HS-5 (cell line): ENCODE measurements at regions not wholly inside any gene's neighbourhood (a gene's known extent, or its start where the extent isn't known, plus 50 kb on each side); places are given as distances from the start of the nearest gene placed in this dataset.

Source experiments
- DNase-seq: peaks from one replicate; pipeline ENCODE4 v3.0.0-alpha.2; 2012; ENCODE audit warnings: low read depth

DNA sequence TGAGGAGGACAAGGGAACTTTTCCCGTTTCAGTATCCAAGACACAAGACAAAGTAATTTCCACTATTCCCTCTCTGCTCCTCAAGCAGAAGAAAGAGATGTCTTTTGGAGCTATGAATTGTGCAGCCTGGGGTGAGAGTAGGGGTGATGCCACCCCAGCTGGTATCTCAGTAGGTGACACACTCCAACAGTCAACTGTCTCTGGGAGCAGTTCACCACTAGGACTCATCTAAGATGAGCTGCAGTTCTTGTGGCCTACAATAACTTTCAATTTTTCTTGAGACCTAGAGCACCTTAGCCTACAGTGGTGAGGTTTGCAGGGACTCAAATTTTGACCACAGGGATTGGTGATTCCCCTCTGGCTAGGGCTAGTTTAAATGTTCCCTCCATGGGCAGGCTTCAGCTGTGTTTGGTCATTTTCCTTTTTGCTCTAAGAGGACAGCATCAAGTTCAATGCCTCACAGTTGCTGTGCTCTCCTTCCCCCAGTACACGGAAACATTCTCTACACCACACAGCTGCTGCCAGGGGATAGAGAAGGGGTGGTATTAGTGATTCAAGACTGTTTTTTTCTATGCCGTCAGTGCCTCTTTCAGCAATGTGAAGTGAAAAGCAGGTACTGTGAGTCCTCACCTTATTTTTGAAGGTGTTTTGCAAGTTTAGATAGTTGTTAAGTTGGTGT is 278.6 kb upstream of the RORB start:
- DNase-seq, result no peak

DNA sequence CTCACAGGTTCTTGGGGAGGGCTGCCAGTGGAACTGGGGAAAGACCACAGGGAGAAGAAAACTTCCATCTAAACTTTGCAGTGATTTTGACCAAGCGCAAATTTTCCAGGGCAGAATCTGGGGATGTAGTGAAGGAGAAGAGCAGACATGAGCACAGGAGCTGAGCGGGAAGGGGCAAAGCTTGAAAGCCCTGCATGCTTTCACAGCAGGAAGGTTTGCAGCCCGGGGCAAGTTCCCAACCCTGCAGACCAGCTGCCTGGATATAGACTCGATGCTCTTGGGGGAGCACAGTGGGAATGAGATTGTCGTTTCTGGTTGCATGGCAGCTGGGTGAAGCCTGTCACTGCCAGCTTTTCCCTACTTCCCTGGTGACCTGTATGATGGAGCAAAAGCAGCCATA is 276.8 kb upstream of the RORB start:
- DNase-seq, result no peak

DNA sequence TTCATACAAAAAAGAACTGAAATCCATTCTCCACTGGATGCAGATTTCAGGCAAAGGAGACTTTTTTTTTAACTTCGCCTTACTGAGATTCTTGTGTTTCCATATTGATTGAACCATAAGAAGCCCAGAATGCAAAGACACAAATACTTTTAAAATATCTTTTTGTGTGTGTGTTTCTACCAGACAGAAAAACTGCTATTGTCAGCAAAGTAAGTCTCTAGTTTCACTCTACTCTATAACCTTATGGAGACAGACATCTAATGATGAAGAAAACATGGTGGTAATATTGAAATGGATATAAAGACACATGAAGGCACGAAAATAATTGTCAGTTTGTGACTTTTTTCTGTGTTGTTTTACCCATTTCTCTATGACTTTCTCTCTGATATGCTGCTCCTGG is 260.3 kb upstream of the RORB start:
- DNase-seq, result no peak

DNA sequence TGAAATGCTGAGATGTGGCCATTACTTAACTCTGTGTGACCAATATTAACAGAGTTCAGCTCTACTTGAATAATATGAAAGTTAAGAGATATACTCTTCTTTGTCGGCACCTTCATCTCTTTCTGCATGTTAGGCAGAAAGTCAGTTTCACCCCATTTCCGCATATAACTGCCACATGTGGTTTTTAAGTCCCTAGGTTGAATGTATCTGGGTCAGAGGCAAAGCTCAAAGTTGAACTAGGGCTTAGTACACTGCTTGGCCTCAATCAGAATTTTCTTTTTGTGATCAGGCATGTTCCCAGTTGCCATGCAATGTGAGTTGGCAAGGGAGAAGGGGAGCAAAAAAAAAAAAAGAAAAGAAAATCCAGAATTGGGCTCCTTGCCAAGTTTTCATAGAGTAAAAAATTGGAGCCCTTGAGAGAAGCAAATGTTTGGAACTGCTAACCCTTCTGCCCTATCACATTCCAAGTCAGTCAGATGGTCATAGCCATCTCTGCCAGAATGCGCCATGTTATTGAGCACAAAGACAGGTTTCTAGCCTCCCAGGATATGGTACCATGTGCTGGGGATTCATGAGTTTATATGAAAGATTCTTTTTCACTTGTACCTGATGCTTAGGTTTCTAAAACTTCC is 251.2 kb upstream of the RORB start:
- no peak for DNase-seq

DNA sequence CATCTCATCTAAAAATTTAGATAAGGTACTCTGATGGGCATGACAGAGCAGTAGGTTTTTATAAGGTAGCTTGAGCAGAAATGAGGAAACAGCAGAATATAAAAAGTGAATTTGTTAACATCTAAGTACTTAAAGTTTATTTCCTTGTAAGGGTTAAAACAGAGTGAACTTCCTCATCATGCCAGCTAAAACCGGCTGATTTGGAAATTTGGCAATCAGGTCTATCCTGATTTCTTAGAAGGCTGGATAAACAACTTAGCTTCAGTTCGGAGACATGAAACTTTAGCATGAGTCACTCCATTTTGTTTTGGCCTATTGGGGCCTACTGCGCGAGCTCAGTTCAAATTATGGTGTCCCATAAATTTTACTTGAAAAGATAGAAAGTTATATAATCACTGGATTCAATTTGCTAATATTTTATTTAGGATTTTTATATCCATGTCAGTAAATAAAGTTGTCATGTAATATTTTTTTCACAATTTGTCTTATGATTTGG is 241.6 kb upstream of the RORB start:
- no peak for DNase-seq

DNA sequence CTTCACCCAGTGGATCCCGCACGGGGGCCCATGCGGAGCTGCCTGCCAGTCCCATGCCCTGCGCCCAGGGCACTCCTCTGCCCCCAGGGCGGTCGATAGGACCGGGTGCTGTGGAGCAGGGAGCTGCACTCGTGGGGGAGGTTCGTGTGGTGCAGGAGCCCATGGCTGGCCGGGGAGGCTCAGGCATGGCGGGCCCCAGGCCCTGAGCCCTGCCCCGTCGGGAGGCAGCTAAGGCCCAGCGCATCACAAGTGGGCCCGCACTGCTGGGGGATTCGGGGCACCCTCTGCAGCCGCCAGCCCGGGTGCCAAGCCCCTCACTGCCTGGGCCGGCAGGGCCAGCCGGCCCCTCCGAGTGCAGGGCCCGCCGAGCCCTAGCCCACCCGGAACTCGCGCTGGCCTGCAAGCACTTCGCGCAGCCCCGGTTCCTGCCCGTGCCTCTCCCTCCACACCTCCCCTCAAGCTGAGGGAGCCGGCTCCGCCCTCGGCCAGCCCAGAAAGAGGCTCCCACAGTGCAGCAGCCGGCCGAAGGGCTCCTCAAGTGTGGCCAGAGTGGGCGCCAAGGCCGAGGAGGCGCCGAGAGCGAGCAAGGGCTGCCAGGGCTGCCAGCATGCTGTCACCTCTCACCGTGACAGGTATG is 221.1 kb upstream of the RORB start:
- DNase-seq, result no peak

DNA sequence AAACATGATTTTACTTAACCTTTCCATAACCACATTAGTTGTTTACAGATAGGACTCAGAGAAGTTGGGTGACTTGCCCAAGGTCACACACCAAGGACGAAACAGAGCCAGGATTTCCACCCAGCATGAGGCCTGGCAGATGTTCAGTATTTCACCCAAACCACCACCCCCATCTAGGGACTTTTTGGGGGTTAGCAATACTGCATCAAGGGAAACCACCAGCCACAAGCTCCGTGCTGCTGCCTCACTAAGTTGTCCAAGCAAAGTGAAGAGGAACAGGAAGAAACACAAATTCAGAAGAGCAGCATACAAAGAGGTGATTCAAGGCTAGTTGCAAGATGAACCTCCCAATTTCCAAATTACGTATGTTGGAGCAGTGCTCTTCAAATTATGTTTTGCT is 219.6 kb upstream of the RORB start:
- no peak for DNase-seq

DNA sequence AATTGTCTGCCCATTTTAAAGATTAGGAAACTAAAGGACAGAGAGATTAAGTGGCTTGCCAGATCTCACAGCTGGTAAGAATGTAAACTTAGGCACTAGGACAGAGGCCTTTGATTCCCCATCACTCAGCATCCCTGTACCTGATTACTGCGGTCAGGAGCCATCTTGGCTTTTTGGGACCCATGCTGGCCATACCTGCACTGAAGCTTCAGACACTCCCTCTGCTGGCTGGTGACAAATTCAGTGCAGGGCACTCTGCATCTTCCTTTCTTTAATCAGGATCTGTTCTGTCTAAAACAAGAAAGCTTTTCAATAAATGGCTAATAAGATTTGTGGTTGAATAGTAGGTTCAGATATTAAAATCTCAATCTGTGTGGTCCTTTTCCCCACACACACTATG is 215.5 kb upstream of the RORB start:
- DNase-seq, result no peak

DNA sequence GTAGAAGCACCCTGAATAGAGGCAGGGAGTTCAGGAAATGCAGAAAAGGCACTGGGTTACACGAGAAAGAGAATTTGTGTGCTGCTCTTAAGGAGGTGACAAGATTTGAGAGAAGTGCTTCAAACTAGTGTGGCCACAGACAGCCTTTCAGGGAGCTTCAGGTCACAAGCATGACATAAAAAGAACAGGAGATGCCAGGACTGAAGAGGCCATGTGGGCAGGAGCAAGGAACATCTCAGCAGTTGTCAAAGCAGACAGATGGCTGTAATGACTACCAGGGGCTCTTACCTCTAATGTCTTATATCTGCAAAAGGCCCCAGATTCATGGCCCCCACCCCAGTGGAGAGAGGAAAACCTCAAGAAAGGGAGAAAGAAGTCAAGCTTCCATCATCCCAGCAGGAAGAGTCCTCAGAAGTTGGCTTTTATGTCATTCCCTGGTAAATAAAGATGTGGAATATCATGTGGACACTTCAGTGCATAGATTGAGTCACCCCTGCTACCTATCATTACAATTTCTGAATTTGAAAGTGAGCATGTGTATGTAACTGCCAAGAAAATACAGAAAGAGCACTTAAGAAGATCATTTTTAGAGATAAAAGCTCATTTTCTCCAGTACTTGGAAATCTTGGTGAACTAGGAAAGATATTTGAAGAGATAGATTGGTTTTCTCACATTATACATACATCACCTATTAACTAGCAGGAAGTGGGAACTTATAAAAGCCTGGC is 214.4 kb upstream of the RORB start:
- no peak for DNase-seq

DNA sequence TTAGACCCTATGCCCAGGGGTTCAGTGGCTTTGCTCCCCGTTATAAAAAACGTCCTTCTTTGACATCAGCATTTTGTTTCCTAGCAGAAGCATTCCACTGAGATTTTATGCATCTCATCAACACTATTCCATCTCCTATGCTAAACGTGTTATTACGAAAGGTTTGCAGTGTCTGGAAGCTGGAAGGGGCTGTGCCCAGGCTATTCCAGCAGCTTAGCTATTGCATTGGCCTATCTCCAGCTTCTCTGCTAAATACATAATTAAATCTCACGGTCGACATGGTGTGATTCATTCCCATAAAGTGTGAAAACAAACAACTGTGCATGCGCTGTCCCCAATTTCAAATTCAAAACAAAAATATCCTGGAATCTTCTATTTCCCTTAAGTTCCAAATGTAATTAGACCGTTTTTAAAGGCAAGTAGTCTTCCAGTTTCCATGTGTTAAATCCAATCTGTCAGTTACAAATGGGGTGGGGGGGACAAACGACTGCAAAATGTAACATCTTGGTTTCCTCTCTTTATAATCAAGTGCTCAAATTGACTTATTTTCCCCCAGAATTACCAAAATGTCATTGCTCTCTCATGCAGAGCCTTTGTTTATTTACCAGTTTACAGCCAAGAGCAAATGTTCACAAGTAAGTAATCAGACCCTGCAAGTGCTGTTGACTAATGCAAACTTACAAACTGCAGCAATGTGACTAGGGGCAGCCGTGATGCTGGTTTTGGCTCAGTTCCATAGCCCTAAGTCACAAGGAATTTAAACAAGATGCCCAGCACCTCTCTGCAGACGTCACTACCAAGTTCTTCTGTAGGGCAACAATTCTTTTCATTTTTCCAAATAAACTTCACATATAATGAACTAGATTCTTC is 212.3 kb upstream of the RORB start:
- no peak for DNase-seq

DNA sequence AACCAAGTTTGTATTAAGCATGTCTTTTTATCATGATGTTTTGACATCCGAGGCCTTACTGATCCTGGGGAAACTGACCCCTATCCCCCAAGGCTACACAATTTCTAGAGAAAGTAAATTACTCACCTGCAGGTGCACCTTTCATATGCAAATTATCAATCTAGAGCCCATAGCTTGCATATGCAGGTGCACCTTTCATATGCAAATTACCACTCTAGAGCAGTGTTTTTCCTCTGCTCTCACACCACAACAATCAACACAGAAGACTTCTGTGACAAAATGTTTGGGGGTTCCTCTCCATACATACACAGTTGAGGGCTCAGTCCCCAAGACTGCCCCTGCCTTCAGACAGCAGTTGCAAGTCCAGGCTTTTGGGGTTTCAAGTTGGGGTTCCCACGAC is 203.7 kb upstream of the RORB start:
- no peak for DNase-seq

DNA sequence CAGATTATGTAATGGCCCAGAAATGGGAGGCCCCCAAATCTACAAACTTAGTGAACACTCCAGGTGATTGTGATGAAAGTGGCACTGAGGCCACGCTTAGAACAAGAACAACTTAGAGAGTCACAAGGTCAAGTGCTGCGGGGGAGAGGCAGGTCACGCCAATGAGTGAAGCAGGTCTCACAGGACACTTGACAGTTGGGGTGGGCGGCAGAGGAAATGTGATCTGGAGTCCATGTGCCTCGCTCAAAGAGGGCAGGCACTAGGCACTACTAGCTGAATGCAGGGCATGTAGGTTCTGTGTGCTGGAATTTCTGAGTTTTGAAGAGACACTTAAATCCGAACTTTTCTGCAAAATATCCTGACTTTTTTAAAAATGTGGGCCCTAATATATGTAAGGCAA is 193.2 kb upstream of the RORB start:
- DNase-seq, result no peak

DNA sequence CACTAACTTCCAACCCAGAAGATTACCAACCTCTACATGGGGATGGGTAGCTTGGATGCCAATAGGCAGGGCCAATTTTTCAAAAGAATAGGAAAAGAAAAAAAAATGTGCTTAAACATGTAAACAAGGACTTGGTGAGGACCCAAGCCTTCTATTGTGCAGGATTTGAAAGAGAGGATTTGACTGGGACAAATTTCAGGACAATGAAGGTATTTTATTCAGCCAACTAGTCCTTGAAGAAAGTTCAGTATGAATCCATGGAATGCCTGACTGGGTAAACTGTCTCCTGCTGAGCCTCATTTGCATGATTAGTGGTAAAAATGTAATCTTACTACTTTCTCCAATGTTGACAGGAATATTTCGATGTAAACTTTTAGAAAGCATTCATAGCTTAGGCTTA is 192.5 kb upstream of the RORB start:
- no peak for DNase-seq

DNA sequence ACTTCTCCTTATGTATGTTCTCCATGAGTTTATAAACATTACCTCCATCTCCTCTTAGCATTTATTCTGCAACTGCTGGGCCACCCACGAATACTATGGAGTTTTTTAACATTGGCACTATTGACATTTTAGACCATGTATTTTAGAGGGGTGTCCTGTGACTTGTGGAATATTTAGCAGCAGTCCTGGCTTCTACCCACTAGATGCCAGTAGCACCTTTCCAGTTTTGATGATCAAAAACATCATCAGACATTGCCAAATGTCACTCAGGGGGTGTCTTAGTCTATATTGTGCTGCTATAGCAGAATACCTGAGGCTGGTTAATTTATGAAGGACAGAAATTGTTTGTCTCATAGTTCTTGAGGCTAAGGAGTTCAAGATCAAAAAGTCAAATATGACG is 187.5 kb upstream of the RORB start:
- no peak for DNase-seq

DNA sequence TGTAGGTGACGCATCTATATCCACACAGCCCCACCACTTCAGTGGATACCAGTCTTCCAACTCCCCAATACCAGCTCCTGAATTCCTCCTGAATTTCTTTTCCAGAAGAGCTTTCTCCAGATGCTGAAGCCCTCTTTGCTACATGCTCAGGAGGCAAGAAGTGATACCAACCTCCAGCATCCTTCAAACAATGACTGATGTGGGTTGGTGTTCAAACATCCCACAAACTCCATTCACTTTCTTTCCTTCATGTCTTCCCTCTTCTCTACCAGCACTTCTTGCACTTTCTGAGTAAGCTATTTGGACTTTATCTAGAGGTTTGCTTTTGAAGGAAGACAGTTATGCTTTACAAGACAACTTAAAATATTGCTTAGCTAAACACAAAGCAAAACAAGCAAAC is 179.9 kb upstream of the RORB start:
- no peak for DNase-seq

DNA sequence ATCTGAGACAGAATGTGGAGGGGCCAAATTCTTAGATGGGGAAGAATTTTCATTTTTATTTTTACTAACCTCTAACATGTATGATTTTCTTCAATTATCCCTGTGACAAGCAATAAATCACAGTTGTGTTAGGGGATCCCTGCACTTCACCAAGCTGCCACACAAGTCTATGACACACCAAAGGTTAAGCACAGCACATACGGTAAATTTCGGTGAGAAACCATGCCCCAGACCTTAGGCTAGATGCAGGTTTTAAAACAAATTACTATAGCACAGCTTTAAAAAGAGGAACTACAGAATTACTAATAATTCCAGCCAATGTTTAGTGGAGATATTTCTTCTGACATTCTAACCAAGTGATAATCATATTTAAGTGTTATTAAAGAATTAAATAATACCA is 175.7 kb upstream of the RORB start:
- DNase-seq, result no peak

DNA sequence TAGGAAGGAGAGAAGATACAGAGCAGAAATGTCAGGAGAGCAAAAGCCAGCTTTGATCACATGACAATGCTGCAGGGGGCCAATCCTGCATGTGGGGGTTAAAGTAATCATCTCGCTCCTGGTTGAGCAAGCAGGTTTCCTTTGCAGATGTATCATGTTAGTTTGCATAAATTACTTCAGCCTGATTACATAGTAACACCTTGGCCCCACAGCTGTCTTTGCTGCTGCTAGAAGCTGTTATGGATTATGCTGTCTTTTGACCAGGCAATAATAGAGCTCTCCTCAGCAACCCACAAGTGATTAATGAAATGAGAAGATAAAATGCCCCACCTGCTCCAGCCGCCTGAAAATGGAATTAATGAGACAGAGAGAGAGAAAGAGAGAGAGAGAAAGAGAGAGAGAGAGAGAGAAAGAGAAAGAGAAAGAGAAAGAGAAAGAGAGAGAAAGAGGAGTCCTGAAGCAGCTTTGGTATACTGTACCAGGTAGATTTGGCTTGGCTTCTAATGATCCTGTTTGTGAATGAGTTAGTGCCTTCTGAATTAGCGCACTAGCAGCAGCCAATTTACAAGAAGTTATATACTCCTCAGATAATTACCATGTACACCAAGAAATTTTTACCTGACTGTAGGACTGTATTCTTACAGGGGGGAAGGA is 174.3 kb upstream of the RORB start:
- DNase-seq, result no peak

DNA sequence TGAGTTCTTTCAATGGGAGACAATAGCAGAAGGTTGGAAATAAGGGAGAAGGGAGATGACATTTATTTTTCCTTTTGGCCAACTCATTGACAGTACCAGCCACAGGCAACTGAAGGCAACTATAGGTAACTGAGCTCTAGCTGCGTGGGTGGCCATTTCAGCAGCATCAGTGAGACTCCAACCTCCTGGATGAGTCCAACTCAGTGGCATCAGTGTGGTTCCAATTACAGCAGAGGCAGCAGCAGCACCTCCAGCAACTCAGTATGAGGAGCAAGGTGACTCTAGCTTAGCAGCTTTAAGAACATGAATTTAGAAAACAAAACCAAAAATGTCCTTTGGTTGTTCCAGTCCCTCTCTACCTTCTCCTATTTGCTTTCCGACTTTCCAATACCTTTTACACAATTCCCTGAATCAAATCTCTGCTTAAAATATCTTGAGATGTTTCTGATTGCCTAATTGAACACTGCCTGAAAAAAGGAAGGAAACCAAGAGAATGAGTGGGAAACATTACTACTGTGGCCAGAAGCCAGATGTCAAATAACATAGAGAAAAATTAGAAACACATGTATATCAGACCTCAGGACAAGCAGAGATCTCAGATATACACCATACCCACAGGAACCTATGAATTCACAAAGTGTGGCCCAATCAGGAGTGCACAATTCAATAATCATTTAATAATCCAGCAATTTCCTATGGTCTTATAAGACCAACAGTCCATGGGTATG is 166.5 kb upstream of the RORB start:
- DNase-seq, result no peak

DNA sequence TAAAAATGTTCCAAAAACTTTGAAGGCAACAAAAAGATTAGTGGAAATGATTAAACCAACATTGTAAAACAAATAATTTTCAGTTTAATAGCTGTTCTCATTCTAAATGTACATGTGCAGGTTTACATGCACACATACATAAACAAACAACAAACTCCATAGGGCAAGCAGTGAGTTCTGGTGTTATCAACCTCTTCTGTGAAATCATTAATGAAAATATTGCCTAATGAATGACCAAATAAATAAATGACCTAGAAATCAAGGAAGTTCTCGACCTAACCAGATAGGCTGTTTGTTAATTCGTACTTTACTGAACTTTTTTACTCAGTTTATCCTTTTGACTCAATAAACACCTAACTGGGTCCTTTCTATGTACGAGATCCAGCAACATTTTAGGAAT is 165.5 kb upstream of the RORB start:
- no peak for DNase-seq

DNA sequence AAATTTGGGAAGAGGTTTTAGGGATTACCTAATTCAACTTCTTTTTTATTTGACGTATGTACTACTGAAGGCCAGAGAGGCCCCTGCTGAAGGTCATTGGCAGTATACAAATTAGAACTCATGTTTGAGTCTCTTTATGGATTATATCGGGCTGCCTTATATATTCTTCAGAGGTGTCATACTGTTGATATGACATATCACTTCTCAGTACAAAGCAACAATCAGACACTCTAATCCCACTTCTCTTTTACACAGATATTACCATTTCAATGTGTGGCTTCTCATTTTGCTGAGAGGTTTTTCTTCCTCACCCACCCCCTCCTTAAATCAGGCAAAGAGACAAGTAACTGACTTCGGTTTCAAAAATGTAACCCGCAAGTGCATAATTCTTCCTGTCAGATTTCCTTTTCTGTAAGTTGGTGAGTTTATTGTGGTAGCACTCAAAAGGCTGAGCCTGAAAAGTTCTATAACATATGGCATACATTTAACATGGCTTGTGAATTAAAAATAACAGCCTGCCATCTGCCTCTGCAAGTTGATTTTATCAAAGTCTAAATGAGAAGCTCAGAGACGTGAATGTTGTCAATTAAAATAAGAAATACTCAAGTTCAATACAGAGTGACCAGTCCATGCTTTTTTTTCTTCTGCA is 163.6 kb upstream of the RORB start:
- DNase-seq, result no peak
